ENCODE measurements at regions not wholly inside any gene's neighbourhood (a gene's known extent, or its start where the extent isn't known, plus 50 kb on each side); places are given as distances from the start of the nearest gene placed in this dataset.

- 27 to 52% (median 43%) methylated on average over 4 of the region's 4 CpGs for WGBS, 4 donors
- TF ChIP-seq POLR2A (IDR thresholded peaks at IDR 0.05) (no peak), CTCF (IDR thresholded peaks at IDR 0.05) (no peak)
- intact Hi-C loops (cut with DNase I) = no loop called here
- Histone ChIP-seq H3K4me3 (no peak overlapping the region), H3K27me3 (no peaks in the 10 kb centered on the region), H3K36me3 (no peaks in the 10 kb centered on the region), H3K4me1 (no peaks in the 10 kb centered on the region), H3K27ac (no peak overlapping the region), H3K9me3 (peaks cover 0 to 20% (median 1%) of the 10 kb centered on the region in 12 donors)
- no peak for ATAC-seq
- DNase-seq = no peak
Measured at GRCh38 chr5:24208686-24209106, 436.1 kb downstream of the CDH10 start.

- DNase-seq = no peak
- WGBS, 4 donors = 77 to 82% (median 79%) methylated on average over 3 of the region's 3 CpGs
- Histone ChIP-seq H3K27me3 (no peaks in the 10 kb centered on the region), H3K9me3 (peaks cover 0 to 9% (median 0%) of the 10 kb centered on the region in 12 donors), H3K4me1 (no peaks in the 10 kb centered on the region), H3K36me3 (no peaks in the 10 kb centered on the region), H3K4me3 (no peak overlapping the region), H3K27ac (no peak overlapping the region)
- no peak for TF ChIP-seq CTCF (IDR thresholded peaks at IDR 0.05)
- TF ChIP-seq POLR2A (IDR thresholded peaks at IDR 0.05) = no peak
- ATAC-seq = no peak
- intact Hi-C loops (cut with DNase I) = no loop called here
Measured at GRCh38 chr5:24215114-24215513, 429.7 kb downstream of the CDH10 start.

- Histone ChIP-seq H3K36me3 (no peaks in the 10 kb centered on the region), H3K4me3 (no peak overlapping the region), H3K9me3 (peaks cover 0 to 16% (median 0%) of the 10 kb centered on the region in 12 donors), H3K27ac (no peak overlapping the region), H3K27me3 (no peaks in the 10 kb centered on the region), H3K4me1 (no peaks in the 10 kb centered on the region)
- ATAC-seq (no peak), DNase-seq (no peak)
- TF ChIP-seq POLR2A (IDR thresholded peaks at IDR 0.05) (no peak), CTCF (IDR thresholded peaks at IDR 0.05) (no peak)
- intact Hi-C loops (cut with DNase I) = no loop called here
- 57 to 82% (median 72%) methylated on average over 2 of the region's 2 CpGs for WGBS, 4 donors
Measured at GRCh38 chr5:24222876-24223275, 421.9 kb downstream of the CDH10 start.

GRCh38 chr5:24225051-24225450 lies 419.7 kb downstream of the CDH10 start:
- no peak overlapping the region for H3K4me3 ChIP-seq
- H3K9me3 ChIP-seq = peaks cover 0 to 16% (median 0%) of the 10 kb centered on the region in 12 donors
- DNase-seq (no peak), ATAC-seq (no peak)
- intact Hi-C loops (cut with DNase I) = no loop called here
- no peaks in the 10 kb centered on the region for H3K36me3 ChIP-seq
- H3K27ac ChIP-seq = no peak overlapping the region
- H3K4me1 ChIP-seq = no peaks in the 10 kb centered on the region
- TF ChIP-seq CTCF (IDR thresholded peaks at IDR 0.05) (no peak), POLR2A (IDR thresholded peaks at IDR 0.05) (no peak)
- no peaks in the 10 kb centered on the region for H3K27me3 ChIP-seq

Measured in heart left ventricle (tissue), 16 donors.